ENCODE measurements at regions not wholly inside any gene's neighbourhood (a gene's known extent, or its start where the extent isn't known, plus 50 kb on each side); places are given as distances from the start of the nearest gene placed in this dataset.

DNA sequence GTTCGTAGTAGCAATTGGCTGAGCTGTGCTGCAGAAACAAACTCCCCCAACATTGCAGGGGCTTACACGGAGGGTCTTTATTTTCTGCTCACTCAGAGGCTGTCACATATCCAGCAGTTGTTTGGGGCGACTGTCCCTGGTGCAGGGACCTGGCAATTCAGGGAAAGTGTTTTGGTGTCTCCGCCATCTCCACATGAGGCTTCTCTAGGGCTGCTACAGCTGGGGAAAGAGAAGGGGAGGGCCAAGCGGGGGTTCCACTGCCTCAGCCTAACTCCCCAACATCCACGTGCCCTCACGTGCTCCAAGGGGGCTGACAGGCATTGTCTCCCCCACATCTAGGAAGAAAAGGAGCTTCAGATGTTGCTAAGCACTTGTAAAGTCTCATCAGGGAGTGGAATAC lies 61.3 kb upstream of the NXT1 start:
- TF ChIP-seq YY1 (IDR thresholded peaks at IDR 0.05) (no peak), EGR1 (IDR thresholded peaks at IDR 0.05; ENCODE audit: low read depth in 2 of 2) (no peak), RAD21 (IDR thresholded peaks at IDR 0.05) (no peak)
- TF ChIP-seq, protein P1, sequence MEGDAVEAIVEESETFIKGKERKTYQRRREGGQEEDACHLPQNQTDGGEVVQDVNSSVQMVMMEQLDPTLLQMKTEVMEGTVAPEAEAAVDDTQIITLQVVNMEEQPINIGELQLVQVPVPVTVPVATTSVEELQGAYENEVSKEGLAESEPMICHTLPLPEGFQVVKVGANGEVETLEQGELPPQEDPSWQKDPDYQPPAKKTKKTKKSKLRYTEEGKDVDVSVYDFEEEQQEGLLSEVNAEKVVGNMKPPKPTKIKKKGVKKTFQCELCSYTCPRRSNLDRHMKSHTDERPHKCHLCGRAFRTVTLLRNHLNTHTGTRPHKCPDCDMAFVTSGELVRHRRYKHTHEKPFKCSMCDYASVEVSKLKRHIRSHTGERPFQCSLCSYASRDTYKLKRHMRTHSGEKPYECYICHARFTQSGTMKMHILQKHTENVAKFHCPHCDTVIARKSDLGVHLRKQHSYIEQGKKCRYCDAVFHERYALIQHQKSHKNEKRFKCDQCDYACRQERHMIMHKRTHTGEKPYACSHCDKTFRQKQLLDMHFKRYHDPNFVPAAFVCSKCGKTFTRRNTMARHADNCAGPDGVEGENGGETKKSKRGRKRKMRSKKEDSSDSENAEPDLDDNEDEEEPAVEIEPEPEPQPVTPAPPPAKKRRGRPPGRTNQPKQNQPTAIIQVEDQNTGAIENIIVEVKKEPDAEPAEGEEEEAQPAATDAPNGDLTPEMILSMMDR (IDR thresholded peaks at IDR 0.05; ENCODE audit: low read depth, low read length, missing input control): no peak
- TF ChIP-seq, protein P2, sequence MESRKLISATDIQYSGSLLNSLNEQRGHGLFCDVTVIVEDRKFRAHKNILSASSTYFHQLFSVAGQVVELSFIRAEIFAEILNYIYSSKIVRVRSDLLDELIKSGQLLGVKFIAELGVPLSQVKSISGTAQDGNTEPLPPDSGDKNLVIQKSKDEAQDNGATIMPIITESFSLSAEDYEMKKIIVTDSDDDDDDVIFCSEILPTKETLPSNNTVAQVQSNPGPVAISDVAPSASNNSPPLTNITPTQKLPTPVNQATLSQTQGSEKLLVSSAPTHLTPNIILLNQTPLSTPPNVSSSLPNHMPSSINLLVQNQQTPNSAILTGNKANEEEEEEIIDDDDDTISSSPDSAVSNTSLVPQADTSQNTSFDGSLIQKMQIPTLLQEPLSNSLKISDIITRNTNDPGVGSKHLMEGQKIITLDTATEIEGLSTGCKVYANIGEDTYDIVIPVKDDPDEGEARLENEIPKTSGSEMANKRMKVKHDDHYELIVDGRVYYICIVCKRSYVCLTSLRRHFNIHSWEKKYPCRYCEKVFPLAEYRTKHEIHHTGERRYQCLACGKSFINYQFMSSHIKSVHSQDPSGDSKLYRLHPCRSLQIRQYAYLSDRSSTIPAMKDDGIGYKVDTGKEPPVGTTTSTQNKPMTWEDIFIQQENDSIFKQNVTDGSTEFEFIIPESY (IDR thresholded peaks at IDR 0.05): no peak
